ENCODE measurements at regions not wholly inside any gene's neighbourhood (a gene's known extent, or its start where the extent isn't known, plus 50 kb on each side); places are given as distances from the start of the nearest gene placed in this dataset.

- Mint-ChIP-seq H3K27ac (no peak overlapping the region), H3K9me3 (peaks cover 7% of the 10 kb centered on the region), H3K27me3 (no peaks in the 10 kb centered on the region), H3K4me1 (ENCODE audit: low read depth) (no peaks in the 10 kb centered on the region), H3K4me3 (no peak overlapping the region), H3K36me3 (ENCODE audit: low read depth) (no peaks in the 10 kb centered on the region)
- ATAC-seq (no peak), DNase-seq (no peak)
- CTCF ChIA-PET: no interaction called here
- intact Hi-C loops (cut with micrococcal nuclease): no loop called here
- POLR2A ChIA-PET: no interaction called here
- TF ChIP-seq CTCF (IDR thresholded peaks at IDR 0.05): no peak
Observed at GRCh38 chr17:71192039-71192555, 928.7 kb upstream of the SOX9 start.

- no peak for DNase-seq
- Mint-ChIP-seq H3K4me3 (no peak overlapping the region), H3K36me3 (ENCODE audit: low read depth) (no peaks in the 10 kb centered on the region), H3K27me3 (no peaks in the 10 kb centered on the region), H3K9me3 (peaks cover 7% of the 10 kb centered on the region), H3K4me1 (ENCODE audit: low read depth) (no peaks in the 10 kb centered on the region), H3K27ac (no peak overlapping the region)
- intact Hi-C loops (cut with micrococcal nuclease): no loop called here
- POLR2A ChIA-PET: no interaction called here
- CTCF ChIA-PET: no interaction called here
- no peak for TF ChIP-seq CTCF (IDR thresholded peaks at IDR 0.05)
- ATAC-seq: no peak
Observed at GRCh38 chr17:71192848-71193247, 928.0 kb upstream of the SOX9 start.

GRCh38 chr17:71200597-71200996, 920.2 kb upstream of the SOX9 start:
- ChIA-PET POLR2A (interaction anchor here (1.0 kb wide), 1 partner anchor 10 kb away, joined by 4 read pairs; no protein-coding TSS in a partner anchor), CTCF (no interaction called here)
- no peak overlapping the region for H3K4me3 Mint-ChIP-seq
- ATAC-seq (no peak), DNase-seq (no peak)
- intact Hi-C loops (cut with micrococcal nuclease): no loop called here
- no peaks in the 10 kb centered on the region for H3K4me1 Mint-ChIP-seq (ENCODE audit: low read depth)
- no peak for TF ChIP-seq CTCF (IDR thresholded peaks at IDR 0.05)
- no peaks in the 10 kb centered on the region for H3K27me3 Mint-ChIP-seq
- no peak overlapping the region for H3K27ac Mint-ChIP-seq
- peaks cover 2% of the 10 kb centered on the region for H3K9me3 Mint-ChIP-seq
- no peaks in the 10 kb centered on the region for H3K36me3 Mint-ChIP-seq (ENCODE audit: low read depth)

DNA sequence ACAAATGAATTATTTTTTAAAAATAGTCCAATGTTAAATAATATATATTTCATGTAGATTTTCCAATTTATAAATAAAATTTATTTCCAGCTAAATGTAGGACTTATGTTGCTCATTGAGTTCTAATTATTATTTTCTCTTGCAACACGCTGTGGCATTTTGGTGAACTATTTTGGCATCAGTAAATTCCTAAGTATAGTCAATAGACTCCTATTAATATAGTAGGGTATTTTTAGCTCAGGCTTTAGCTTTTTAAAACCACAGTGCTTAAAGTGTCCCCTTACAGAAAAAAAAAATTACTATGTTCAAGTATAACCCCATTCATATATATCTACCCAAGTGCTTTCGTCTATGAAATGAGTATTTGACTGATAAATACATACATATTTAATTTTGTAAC, 919.2 kb upstream of the SOX9 start:
- TF ChIP-seq CTCF (IDR thresholded peaks at IDR 0.05): no peak
- ChIA-PET POLR2A (no interaction called here), CTCF (no interaction called here)
- Mint-ChIP-seq H3K27me3 (no peaks in the 10 kb centered on the region), H3K27ac (no peak overlapping the region), H3K36me3 (ENCODE audit: low read depth) (no peaks in the 10 kb centered on the region), H3K4me1 (ENCODE audit: low read depth) (no peaks in the 10 kb centered on the region), H3K4me3 (no peak overlapping the region), H3K9me3 (peaks cover 3% of the 10 kb centered on the region)
- DNase-seq (no peak), ATAC-seq (no peak)
- intact Hi-C loops (cut with micrococcal nuclease): no loop called here

DNA sequence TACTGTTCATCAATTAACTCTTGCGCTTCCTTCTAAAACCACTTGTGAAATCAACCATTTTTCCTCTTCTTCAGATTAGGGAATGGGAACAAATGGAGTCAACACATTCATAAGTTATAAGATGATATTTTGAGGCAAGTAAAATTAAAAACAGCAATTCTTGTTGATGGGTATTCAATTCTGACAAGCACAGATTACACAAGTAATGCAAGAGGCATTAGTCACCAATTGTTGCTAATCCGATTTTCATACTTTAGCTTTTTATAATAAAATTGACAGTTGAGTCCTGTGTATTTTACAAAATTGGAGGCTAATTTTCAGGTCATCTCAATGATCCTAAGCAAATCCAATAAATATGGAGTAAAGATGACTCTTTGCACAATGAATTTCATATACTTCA, 918.4 kb upstream of the SOX9 start:
- TF ChIP-seq CTCF (IDR thresholded peaks at IDR 0.05): no peak
- ChIA-PET POLR2A (no interaction called here), CTCF (no interaction called here)
- DNase-seq (no peak), ATAC-seq (no peak)
- Mint-ChIP-seq H3K4me3 (no peak overlapping the region), H3K4me1 (ENCODE audit: low read depth) (no peaks in the 10 kb centered on the region), H3K9me3 (peaks cover 4% of the 10 kb centered on the region), H3K27ac (no peak overlapping the region), H3K27me3 (no peaks in the 10 kb centered on the region), H3K36me3 (ENCODE audit: low read depth) (no peaks in the 10 kb centered on the region)
- intact Hi-C loops (cut with micrococcal nuclease): no loop called here

Data from activated CD8-positive, alpha-beta T cell treated with anti-CD3 and anti-CD28 coated beads for 36 hours (primary cell).